ENCODE measurements at regions not wholly inside any gene's neighbourhood (a gene's known extent, or its start where the extent isn't known, plus 50 kb on each side); places are given as distances from the start of the nearest gene placed in this dataset.

GRCh38 chr5:4252385-4252784, 656.8 kb downstream of the IRX1 start:
- H3K9me3 ChIP-seq = no peaks in the 10 kb centered on the region
- H3K27ac ChIP-seq = no peak overlapping the region
- no peak overlapping the region for H3K4me3 ChIP-seq
- 15% methylated on average over 4 of the region's 4 CpGs for WGBS
- H3K27me3 ChIP-seq (replicated peaks; ENCODE audit: insufficient read depth) = no peaks in the 10 kb centered on the region
- H3K4me1 ChIP-seq (replicated peaks) = no peaks in the 10 kb centered on the region
- no peaks in the 10 kb centered on the region for H3K36me3 ChIP-seq
- no peak for DNase-seq (ENCODE audit: low spot score)
- TF ChIP-seq POLR2AphosphoS5 (IDR thresholded peaks at IDR 0.05) (no peak), POLR2A (IDR thresholded peaks at IDR 0.05) (no peak)
- TF ChIP-seq, protein P1, sequence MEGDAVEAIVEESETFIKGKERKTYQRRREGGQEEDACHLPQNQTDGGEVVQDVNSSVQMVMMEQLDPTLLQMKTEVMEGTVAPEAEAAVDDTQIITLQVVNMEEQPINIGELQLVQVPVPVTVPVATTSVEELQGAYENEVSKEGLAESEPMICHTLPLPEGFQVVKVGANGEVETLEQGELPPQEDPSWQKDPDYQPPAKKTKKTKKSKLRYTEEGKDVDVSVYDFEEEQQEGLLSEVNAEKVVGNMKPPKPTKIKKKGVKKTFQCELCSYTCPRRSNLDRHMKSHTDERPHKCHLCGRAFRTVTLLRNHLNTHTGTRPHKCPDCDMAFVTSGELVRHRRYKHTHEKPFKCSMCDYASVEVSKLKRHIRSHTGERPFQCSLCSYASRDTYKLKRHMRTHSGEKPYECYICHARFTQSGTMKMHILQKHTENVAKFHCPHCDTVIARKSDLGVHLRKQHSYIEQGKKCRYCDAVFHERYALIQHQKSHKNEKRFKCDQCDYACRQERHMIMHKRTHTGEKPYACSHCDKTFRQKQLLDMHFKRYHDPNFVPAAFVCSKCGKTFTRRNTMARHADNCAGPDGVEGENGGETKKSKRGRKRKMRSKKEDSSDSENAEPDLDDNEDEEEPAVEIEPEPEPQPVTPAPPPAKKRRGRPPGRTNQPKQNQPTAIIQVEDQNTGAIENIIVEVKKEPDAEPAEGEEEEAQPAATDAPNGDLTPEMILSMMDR (IDR thresholded peaks at IDR 0.05) = no peak
- intact Hi-C loops (cut with DNase I) = no loop called here

- H3K4me3 ChIP-seq = no peak overlapping the region
- no peaks in the 10 kb centered on the region for H3K9me3 ChIP-seq
- TF ChIP-seq, protein P1 (IDR thresholded peaks at IDR 0.05) = no peak
- TF ChIP-seq POLR2AphosphoS5 (IDR thresholded peaks at IDR 0.05) (no peak), POLR2A (IDR thresholded peaks at IDR 0.05) (no peak)
- no peak overlapping the region for H3K27ac ChIP-seq
- no peaks in the 10 kb centered on the region for H3K36me3 ChIP-seq
- no peaks in the 10 kb centered on the region for H3K27me3 ChIP-seq (replicated peaks; ENCODE audit: insufficient read depth)
- WGBS = 93% methylated on average over 6 of the region's 6 CpGs
- DNase-seq (ENCODE audit: low spot score) = no peak
- intact Hi-C loops (cut with DNase I) = no loop called here
- no peaks in the 10 kb centered on the region for H3K4me1 ChIP-seq (replicated peaks)
Measured at GRCh38 chr5:4254736-4255135, 659.1 kb downstream of the IRX1 start.

- Histone ChIP-seq H3K27ac (no peak overlapping the region), H3K4me1 (replicated peaks) (no peaks in the 10 kb centered on the region), H3K36me3 (no peaks in the 10 kb centered on the region), H3K4me3 (no peak overlapping the region), H3K27me3 (replicated peaks; ENCODE audit: insufficient read depth) (no peaks in the 10 kb centered on the region), H3K9me3 (no peaks in the 10 kb centered on the region)
- intact Hi-C loops (cut with DNase I) = no loop called here
- no peak for DNase-seq (ENCODE audit: low spot score)
- WGBS = 92% methylated on average over 4 of the region's 4 CpGs
- TF ChIP-seq, protein P1 (IDR thresholded peaks at IDR 0.05) = no peak
- TF ChIP-seq POLR2AphosphoS5 (IDR thresholded peaks at IDR 0.05) (no peak), POLR2A (IDR thresholded peaks at IDR 0.05) (no peak)
Measured at GRCh38 chr5:4255441-4255840, 659.8 kb downstream of the IRX1 start.

DNA sequence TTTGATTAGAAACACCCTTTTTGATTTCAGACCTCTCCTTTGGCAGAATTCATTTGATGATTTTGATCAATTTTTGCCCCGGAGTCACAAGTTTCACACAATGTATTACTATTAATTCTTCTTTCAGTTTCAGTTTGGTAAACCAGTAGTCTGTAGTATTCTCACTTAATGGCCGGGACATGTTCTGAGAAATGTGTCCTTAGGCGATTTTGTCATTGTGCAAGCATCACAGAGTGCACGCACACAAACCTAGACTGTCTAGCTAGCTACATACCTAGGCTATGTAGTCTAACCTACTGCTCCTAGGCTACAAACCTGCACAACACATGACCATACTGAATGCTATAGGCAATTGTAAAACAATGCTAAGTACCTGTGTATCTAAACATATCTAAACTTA, 662.5 kb downstream of the IRX1 start:
- Histone ChIP-seq H3K9me3 (no peaks in the 10 kb centered on the region), H3K4me3 (no peak overlapping the region), H3K27me3 (replicated peaks; ENCODE audit: insufficient read depth) (no peaks in the 10 kb centered on the region), H3K4me1 (replicated peaks) (no peaks in the 10 kb centered on the region), H3K36me3 (no peaks in the 10 kb centered on the region), H3K27ac (no peak overlapping the region)
- intact Hi-C loops (cut with DNase I) = no loop called here
- WGBS = 75% methylated on average over 4 of the region's 4 CpGs
- no peak for DNase-seq (ENCODE audit: low spot score)
- TF ChIP-seq POLR2AphosphoS5 (IDR thresholded peaks at IDR 0.05) = no peak
- no peak for TF ChIP-seq POLR2A (IDR thresholded peaks at IDR 0.05)
- TF ChIP-seq, protein P1 (IDR thresholded peaks at IDR 0.05) = no peak

GRCh38 chr5:4271193-4271592, 675.6 kb downstream of the IRX1 start:
- no peak overlapping the region for H3K27ac ChIP-seq
- no peaks in the 10 kb centered on the region for H3K27me3 ChIP-seq (replicated peaks; ENCODE audit: insufficient read depth)
- H3K36me3 ChIP-seq = no peaks in the 10 kb centered on the region
- TF ChIP-seq, protein P1 (IDR thresholded peaks at IDR 0.05) = no peak
- TF ChIP-seq POLR2AphosphoS5 (IDR thresholded peaks at IDR 0.05) (no peak), POLR2A (IDR thresholded peaks at IDR 0.05) (no peak)
- H3K9me3 ChIP-seq = no peaks in the 10 kb centered on the region
- intact Hi-C loops (cut with DNase I) = no loop called here
- H3K4me3 ChIP-seq = no peak overlapping the region
- 96% methylated on average over 2 of the region's 2 CpGs for WGBS
- no peak for DNase-seq (ENCODE audit: low spot score)
- no peaks in the 10 kb centered on the region for H3K4me1 ChIP-seq (replicated peaks)

All from prostate gland (tissue), 2 donors.